H9 (cell line): ENCODE measurements at regions not wholly inside any gene's neighbourhood (a gene's known extent, or its start where the extent isn't known, plus 50 kb on each side); places are given as distances from the start of the nearest gene placed in this dataset.

Experiments
- DNase-seq: peaks from one replicate; pipeline ENCODE4 v3.0.0-alpha.2; 2017
- H2AFZ ChIP-seq: one replicate; pipeline ENCODE4 v1.6.1; 2013; ENCODE audit warnings: mild to moderate bottlenecking, low read length, control low read depth, moderate library complexity
- H2AK5ac ChIP-seq: 2 replicates; pipeline ENCODE4 v1.6.1; 2013; ENCODE audit warnings: low read length, control low read depth, mixed read lengths; ENCODE audit not compliant: insufficient read length
- H2BK120ac ChIP-seq: one replicate; pipeline ENCODE4 v1.6.1; 2013; ENCODE audit warnings: low read depth, mild to moderate bottlenecking, low read length, control low read depth, inconsistent platforms; ENCODE audit not compliant: poor library complexity, severe bottlenecking
- H2BK12ac ChIP-seq: 2 replicates; pipeline ENCODE4 v1.6.1; 2013; ENCODE audit warnings: low read length, control low read depth, mixed read lengths, low read depth; ENCODE audit not compliant: insufficient read length
- H2BK15ac ChIP-seq: 2 replicates; pipeline ENCODE4 v1.6.1; 2013; ENCODE audit warnings: low read depth, low read length, control low read depth
- H2BK20ac ChIP-seq: one replicate; pipeline ENCODE4 v1.6.1; 2013; ENCODE audit warnings: low read depth, mild to moderate bottlenecking, low read length, control low read depth, inconsistent platforms; ENCODE audit not compliant: poor library complexity, severe bottlenecking
- H2BK5ac ChIP-seq: 2 replicates; pipeline ENCODE4 v1.6.1; 2013; ENCODE audit warnings: low read length, control low read depth, mixed read lengths; ENCODE audit not compliant: insufficient read length
- H3K14ac ChIP-seq: 2 replicates; pipeline ENCODE4 v1.6.1; 2013; ENCODE audit warnings: low read length, control low read depth; ENCODE audit not compliant: insufficient read depth
- H3K18ac ChIP-seq: 2 replicates; pipeline ENCODE4 v1.6.1; 2013; ENCODE audit warnings: low read depth, mild to moderate bottlenecking, mixed read lengths, low read length, control low read depth; ENCODE audit not compliant: insufficient read length
- H3K23ac ChIP-seq: 2 replicates; pipeline ENCODE4 v1.6.1; 2013; ENCODE audit warnings: low read length, control low read depth, mixed read lengths, low read depth; ENCODE audit not compliant: insufficient read length
- H3K23me2 ChIP-seq: 2 replicates; pipeline ENCODE4 v1.6.1; 2013; ENCODE audit warnings: low read depth, mild to moderate bottlenecking, mixed read lengths, low read length, control low read depth; ENCODE audit not compliant: insufficient read length, poor library complexity, severe bottlenecking
- H3K27ac ChIP-seq: 2 replicates; pipeline ENCODE4 v1.5.1; 2013; ENCODE audit warnings: low read length, control low read depth, mixed read lengths, low read depth; ENCODE audit not compliant: insufficient read length
- H3K27me3 ChIP-seq: 2 replicates; pipeline ENCODE4 v1.6.1; 2013; ENCODE audit warnings: low read length, control low read depth, inconsistent platforms; ENCODE audit not compliant: insufficient read depth
- H3K4ac ChIP-seq: 2 replicates; pipeline ENCODE4 v1.6.1; 2013; ENCODE audit warnings: low read depth, mild to moderate bottlenecking, control low read depth, inconsistent platforms, low read length, moderate library complexity
- H3K4me1 ChIP-seq: 2 replicates; pipeline ENCODE4 v1.6.1; 2013; ENCODE audit warnings: low read length, control low read depth, inconsistent platforms; ENCODE audit not compliant: insufficient read depth
- H3K4me2 ChIP-seq: 2 replicates; pipeline ENCODE4 v1.6.1; 2013; ENCODE audit warnings: low read length, control low read depth, mixed read lengths; ENCODE audit not compliant: insufficient read length, insufficient read depth
- H3K56ac ChIP-seq: 2 replicates; pipeline ENCODE4 v1.6.1; 2013; ENCODE audit warnings: low read depth, mild to moderate bottlenecking, mixed read lengths, low read length, control low read depth; ENCODE audit not compliant: insufficient read length
- H3K79me1 ChIP-seq: 2 replicates; pipeline ENCODE4 v1.6.1; 2013; ENCODE audit warnings: low read depth, mild to moderate bottlenecking, moderate library complexity, low read length, control low read depth, inconsistent platforms; ENCODE audit not compliant: insufficient read depth, poor library complexity, severe bottlenecking
- H3K79me2 ChIP-seq: 2 replicates; pipeline ENCODE4 v1.6.1; 2013; ENCODE audit warnings: low read length, control low read depth, inconsistent platforms; ENCODE audit not compliant: insufficient read depth
- H3K9ac ChIP-seq: 2 replicates; pipeline ENCODE4 v1.6.1; 2013; ENCODE audit warnings: low read length, control low read depth, mixed read lengths; ENCODE audit not compliant: insufficient read length; ENCODE audit errors: extremely low read depth
- H3K9me3 ChIP-seq: one replicate; pipeline ENCODE4 v1.6.1; 2013; ENCODE audit warnings: low read depth, low read length, inconsistent platforms; ENCODE audit not compliant: control insufficient read depth
- H3T11ph ChIP-seq: one replicate; pipeline ENCODE4 v1.6.1; 2013; ENCODE audit warnings: mild to moderate bottlenecking, low read length, control low read depth, inconsistent platforms
- H4K20me1 ChIP-seq: one replicate; pipeline ENCODE4 v1.6.1; 2013; ENCODE audit not compliant: control insufficient read depth, insufficient read length, insufficient read depth
- H4K5ac ChIP-seq: 2 replicates; pipeline ENCODE4 v1.6.1; 2013; ENCODE audit warnings: low read depth, mild to moderate bottlenecking, mixed read lengths, low read length, control low read depth; ENCODE audit not compliant: insufficient read length
- H4K8ac ChIP-seq: replicated peaks from 2 replicates; pipeline ENCODE4 v1.6.1; 2013; ENCODE audit warnings: low read length, control low read depth, mixed read lengths, low read depth; ENCODE audit not compliant: insufficient read length
- H4K91ac ChIP-seq: 2 replicates; pipeline ENCODE4 v1.6.1; 2013; ENCODE audit warnings: low read depth, mild to moderate bottlenecking, moderate library complexity, mixed read lengths, low read length, control low read depth; ENCODE audit not compliant: insufficient read length
- H3K27ac Mint-ChIP-seq, 3 experiments: 2 replicates in 2 of 3; 3 replicates in 1 of 3; pipeline ENCODE4 v1.8.0; 2020 to 2021; ENCODE audit warnings: mixed read lengths in 3 of 3, mild to moderate bottlenecking in 1 of 3, moderate library complexity in 1 of 3
- H3K27me3 Mint-ChIP-seq: 2 replicates; pipeline ENCODE4 v1.8.0; 2021; ENCODE audit warnings: low read depth, mild to moderate bottlenecking, moderate library complexity, mixed read lengths
- H3K36me3 Mint-ChIP-seq, 3 experiments: 2 replicates in 2 of 3; 3 replicates in 1 of 3; pipeline ENCODE4 v1.8.0; 2020 to 2021; ENCODE audit warnings: low read depth in 3 of 3, mixed read lengths in 3 of 3; ENCODE audit not compliant: insufficient read depth in 1 of 3
- H3K4me1 Mint-ChIP-seq, 2 experiments: 2 replicates each; pipeline ENCODE4 v1.8.0; 2020; ENCODE audit warnings: mixed read lengths in 2 of 2
- H3K4me3 Mint-ChIP-seq, 2 experiments: 2 replicates in 1 of 2; 3 replicates in 1 of 2; pipeline ENCODE4 v1.8.0; 2020 to 2021; ENCODE audit warnings: mild to moderate bottlenecking in 2 of 2, mixed read lengths in 2 of 2, moderate library complexity in 1 of 2
- H3K9me3 Mint-ChIP-seq, 2 experiments: 2 replicates in 1 of 2; 3 replicates in 1 of 2; pipeline ENCODE4 v1.8.0; 2020; ENCODE audit warnings: mild to moderate bottlenecking in 2 of 2, mixed read lengths in 2 of 2, moderate library complexity in 1 of 2
- WGBS: extraction: QIAGEN DNeasy Blood & Tissue Kit; methylation state at CpG from one replicate; pipeline ENCODE4 v1.1.7; 2013; ENCODE audit warnings: missing lambda C conversion rate, low lambda C conversion rate, mixed read lengths; ENCODE audit not compliant: insufficient read length; ENCODE audit errors: extremely low coverage; 5-methylcytosine and 5-hydroxymethylcytosine counted together
- TF ChIP-seq, protein P1 (sequence below): fragments of 200-600 bp; sonication (generic); conservative IDR thresholded peaks from 3 replicates; pipeline ENCODE4 v1.8.0; 2021; ENCODE audit warnings: antibody characterized with exemption, mild to moderate bottlenecking

DNA sequence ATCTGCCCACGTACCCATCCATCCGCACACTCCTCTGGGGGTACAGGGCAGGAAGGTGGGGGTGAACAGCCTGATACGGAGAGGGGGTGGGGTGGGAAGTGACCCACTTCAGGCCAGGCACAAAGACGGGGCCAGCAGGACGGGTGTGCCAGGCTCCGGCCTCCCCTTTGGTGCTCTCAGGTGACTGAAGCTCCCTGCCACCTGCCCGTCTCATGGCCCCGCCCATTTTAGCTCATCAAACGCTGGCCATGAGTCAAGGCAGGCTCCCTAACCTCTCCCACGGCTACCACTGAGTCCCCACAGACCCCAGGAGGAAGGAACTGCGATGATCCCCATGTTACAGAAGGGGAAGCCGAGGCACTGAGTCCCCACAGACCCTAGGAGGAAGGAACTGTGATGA lies 109.6 kb downstream of the CRYAA start:
- DNase-seq: no peak
- H3K4me3 Mint-ChIP-seq: 0 out of 5 replicates have a peak overlapping the region, but pooled peaks of 1 of the 2 experiments have one; percentile 43
- H4K5ac ChIP-seq: no peak overlapping the region
- no peak overlapping the region for H4K8ac ChIP-seq
- H3K14ac ChIP-seq: no peak overlapping the region
- no peak overlapping the region for H2BK12ac ChIP-seq
- no peak overlapping the region for H3K27ac ChIP-seq
- no peak overlapping the region for H2BK20ac ChIP-seq
- no peak overlapping the region for H2AFZ ChIP-seq
- H3K56ac ChIP-seq: no peak overlapping the region
- H3K23ac ChIP-seq: no peak overlapping the region
- no peaks in the 10 kb centered on the region; a peak in 1 of 5 replicates for H3K9me3 Mint-ChIP-seq
- H3K4me2 ChIP-seq: no peak overlapping the region
- H3K4me1 Mint-ChIP-seq: peaks cover 24 to 40% of the 10 kb centered on the region in 2 experiments
- peaks cover 5% of the 10 kb centered on the region; the same call in 1 of the 2 replicates for H3K4me1 ChIP-seq
- no peak overlapping the region for H2BK120ac ChIP-seq
- no peak overlapping the region for H3K4ac ChIP-seq
- peaks cover 21% of the 10 kb centered on the region for H3K27me3 Mint-ChIP-seq
- TF ChIP-seq, protein P1, sequence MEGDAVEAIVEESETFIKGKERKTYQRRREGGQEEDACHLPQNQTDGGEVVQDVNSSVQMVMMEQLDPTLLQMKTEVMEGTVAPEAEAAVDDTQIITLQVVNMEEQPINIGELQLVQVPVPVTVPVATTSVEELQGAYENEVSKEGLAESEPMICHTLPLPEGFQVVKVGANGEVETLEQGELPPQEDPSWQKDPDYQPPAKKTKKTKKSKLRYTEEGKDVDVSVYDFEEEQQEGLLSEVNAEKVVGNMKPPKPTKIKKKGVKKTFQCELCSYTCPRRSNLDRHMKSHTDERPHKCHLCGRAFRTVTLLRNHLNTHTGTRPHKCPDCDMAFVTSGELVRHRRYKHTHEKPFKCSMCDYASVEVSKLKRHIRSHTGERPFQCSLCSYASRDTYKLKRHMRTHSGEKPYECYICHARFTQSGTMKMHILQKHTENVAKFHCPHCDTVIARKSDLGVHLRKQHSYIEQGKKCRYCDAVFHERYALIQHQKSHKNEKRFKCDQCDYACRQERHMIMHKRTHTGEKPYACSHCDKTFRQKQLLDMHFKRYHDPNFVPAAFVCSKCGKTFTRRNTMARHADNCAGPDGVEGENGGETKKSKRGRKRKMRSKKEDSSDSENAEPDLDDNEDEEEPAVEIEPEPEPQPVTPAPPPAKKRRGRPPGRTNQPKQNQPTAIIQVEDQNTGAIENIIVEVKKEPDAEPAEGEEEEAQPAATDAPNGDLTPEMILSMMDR: no peak
- H3K27ac Mint-ChIP-seq: no peak overlapping the region
- H3K36me3 Mint-ChIP-seq: no peaks in the 10 kb centered on the region; a peak in 2 of 7 replicates
- H3K18ac ChIP-seq: no peak overlapping the region
- WGBS: no CpG with 5 or more reads among the region's 12 CpGs
- H3K79me2 ChIP-seq: no peaks in the 10 kb centered on the region
- no peak overlapping the region for H3K9ac ChIP-seq
- no peaks in the 10 kb centered on the region for H3K9me3 ChIP-seq
- H2BK5ac ChIP-seq: no peak overlapping the region
- no peak overlapping the region for H3T11ph ChIP-seq
- no peak overlapping the region for H2AK5ac ChIP-seq
- no peaks in the 10 kb centered on the region for H4K20me1 ChIP-seq
- H3K79me1 ChIP-seq: no peaks in the 10 kb centered on the region
- no peaks in the 10 kb centered on the region for H3K27me3 ChIP-seq
- no peak overlapping the region for H2BK15ac ChIP-seq
- no peaks in the 10 kb centered on the region for H3K23me2 ChIP-seq
- no peak overlapping the region for H4K91ac ChIP-seq
